Left cardiac atrium (tissue), 4 donors: ENCODE measurements at regions not wholly inside any gene's neighbourhood (a gene's known extent, or its start where the extent isn't known, plus 50 kb on each side); places are given as distances from the start of the nearest gene placed in this dataset.

Source experiments
- ATAC-seq, 2 donors: fragments of 200-7000 bp; cut with Tn5 transposase; one replicate each; pipeline ENCODE4 v1.9.1; 2020; ENCODE audit warnings: mild to moderate bottlenecking in 2 of 2, moderate library complexity in 2 of 2
- DNase-seq: peaks from one replicate; pipeline ENCODE4 v3.0.0-alpha.2; 2020
- intact Hi-C, 2 donors: fragments of 100-400 bp; cut with DNase I; formaldehyde crosslinking; loops; one replicate each; pipeline versions ENCODE4 v1.14.1 to v1.15.1; 2022 to 2023
- donor health status: DM: no; HTN: yes; CAD: no.
- donor health status: DM: no; HTN: yes; CAD: no; lungs with severe emphysema.
- donor health status: DM: yes; HTN: yes; CAD: no.
- donor health status: Dilated cardiomyopathy.

GRCh38 chr10:90407851-90408250, 450.0 kb downstream of the HTR7 start:
- ATAC-seq, result no peak
- intact Hi-C loops, result no loop called here
- DNase-seq, result no peak

GRCh38 chr10:90412582-90412981, 445.3 kb downstream of the HTR7 start:
- intact Hi-C loops, result no loop called here
- no peak for DNase-seq
- no peak for ATAC-seq

- DNase-seq (no peak), ATAC-seq (no peak)
Observed at GRCh38 chr10:90413196-90413595, 444.6 kb downstream of the HTR7 start.

GRCh38 chr10:90414926-90415325, 442.9 kb downstream of the HTR7 start:
- intact Hi-C loops, result no loop called here
- ATAC-seq, result no peak

More at GRCh38 chr10:90413196-90413595, 444.6 kb downstream of the HTR7 start:
- intact Hi-C loops, result no loop called here

GRCh38 chr10:90417029-90417428, 440.8 kb downstream of the HTR7 start:
- ATAC-seq (no peak), DNase-seq (no peak)
- intact Hi-C loops, result no loop called here

More at GRCh38 chr10:90414926-90415325, 442.9 kb downstream of the HTR7 start:
- no peak for DNase-seq

GRCh38 chr10:90417476-90418210, 440.2 kb downstream of the HTR7 start:
- DNase-seq (no peak), ATAC-seq (no peak)
- intact Hi-C loops, result no loop called here

- DNase-seq (no peak), ATAC-seq (no peak)
- intact Hi-C loops, result no loop called here
Observed at GRCh38 chr10:90418869-90419652, 438.8 kb downstream of the HTR7 start.

- ATAC-seq (no peak), DNase-seq (no peak)
- intact Hi-C loops, result no loop called here
Observed at GRCh38 chr10:90420637-90421318, 437.1 kb downstream of the HTR7 start.

GRCh38 chr10:90421874-90422273, 436.0 kb downstream of the HTR7 start:
- intact Hi-C loops, result no loop called here
- DNase-seq, result no peak
- no peak for ATAC-seq

GRCh38 chr10:90424730-90425129, 433.1 kb downstream of the HTR7 start:
- DNase-seq (no peak), ATAC-seq (no peak)
- intact Hi-C loops, result no loop called here

- intact Hi-C loops, result no loop called here
- no peak for DNase-seq
- no peak for ATAC-seq
Observed at GRCh38 chr10:90430186-90430585, 427.7 kb downstream of the HTR7 start.

GRCh38 chr10:90432866-90433265, 425.0 kb downstream of the HTR7 start:
- ATAC-seq (no peak), DNase-seq (no peak)
- intact Hi-C loops, result no loop called here

- intact Hi-C loops, result no loop called here
- ATAC-seq (no peak), DNase-seq (no peak)
Observed at GRCh38 chr10:90435296-90435695, 422.5 kb downstream of the HTR7 start.

GRCh38 chr10:90437452-90437851, 420.4 kb downstream of the HTR7 start:
- DNase-seq, result no peak
- intact Hi-C loops, result no loop called here
- ATAC-seq, result no peak

GRCh38 chr10:90440870-90441269, 417.0 kb downstream of the HTR7 start:
- intact Hi-C loops, result no loop called here
- no peak for DNase-seq
- ATAC-seq, result no peak

GRCh38 chr10:90443342-90443741, 414.5 kb downstream of the HTR7 start:
- intact Hi-C loops, result no loop called here

GRCh38 chr10:90447831-90448230, 410.0 kb downstream of the HTR7 start:
- no peak for ATAC-seq

More at GRCh38 chr10:90443342-90443741, 414.5 kb downstream of the HTR7 start:
- ATAC-seq (no peak), DNase-seq (no peak)

GRCh38 chr10:90450797-90451196, 407.0 kb downstream of the HTR7 start:
- intact Hi-C loops, result no loop called here
- DNase-seq (no peak), ATAC-seq (no peak)

More at GRCh38 chr10:90447831-90448230, 410.0 kb downstream of the HTR7 start:
- no peak for DNase-seq
- intact Hi-C loops, result no loop called here

GRCh38 chr10:90451283-90451682, 406.6 kb downstream of the HTR7 start:
- no peak for ATAC-seq
- intact Hi-C loops, result no loop called here
- no peak for DNase-seq

GRCh38 chr10:90458054-90458453, 399.8 kb downstream of the HTR7 start:
- ATAC-seq, result no peak
- intact Hi-C loops, result no loop called here
- DNase-seq, result no peak
